ENCODE measurements at regions not wholly inside any gene's neighbourhood (a gene's known extent, or its start where the extent isn't known, plus 50 kb on each side); places are given as distances from the start of the nearest gene placed in this dataset.
"Not testable (repeated sequence)": the region's sequence is repeated elsewhere in the genome, so short reads cannot be mapped to it uniquely, and the experiment has no call there.

- ChIA-PET CTCF (no interaction called here), POLR2A (no interaction called here)
Measured at GRCh38 chrY:7792431-7792830, 880.9 kb upstream of the AMELY start.

DNA sequence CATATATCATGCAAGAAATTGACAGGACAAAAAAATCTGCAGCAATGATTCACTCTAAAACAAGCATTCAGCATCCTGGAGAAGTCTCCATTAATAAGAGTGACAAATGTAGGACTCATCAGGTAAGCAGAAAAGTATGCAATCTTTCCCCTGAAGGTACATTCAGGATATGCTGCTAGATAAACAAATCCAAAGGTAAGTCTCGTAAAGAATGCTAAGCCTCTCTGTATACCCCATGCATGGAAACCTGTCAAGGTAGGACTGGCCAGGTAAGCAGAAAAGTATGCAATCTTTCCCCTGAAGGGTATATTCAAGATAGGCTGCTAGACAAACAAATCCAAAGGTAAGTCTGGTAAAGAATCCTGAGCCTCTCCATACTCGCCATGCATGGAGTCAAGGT, 869.9 kb upstream of the AMELY start:
- Histone ChIP-seq H3K4me3 (ENCODE audit: low read depth, low read length) (no peak overlapping the region), H3K9me3 (ENCODE audit: control insufficient read depth, insufficient read depth, low read length) (no peaks in the 10 kb centered on the region), H3K27ac (ENCODE audit: low read depth, low read length) (no peak overlapping the region), H3K27me3 (ENCODE audit: control insufficient read depth, insufficient read depth, low read length) (no peaks in the 10 kb centered on the region)
- TF ChIP-seq, protein P1, sequence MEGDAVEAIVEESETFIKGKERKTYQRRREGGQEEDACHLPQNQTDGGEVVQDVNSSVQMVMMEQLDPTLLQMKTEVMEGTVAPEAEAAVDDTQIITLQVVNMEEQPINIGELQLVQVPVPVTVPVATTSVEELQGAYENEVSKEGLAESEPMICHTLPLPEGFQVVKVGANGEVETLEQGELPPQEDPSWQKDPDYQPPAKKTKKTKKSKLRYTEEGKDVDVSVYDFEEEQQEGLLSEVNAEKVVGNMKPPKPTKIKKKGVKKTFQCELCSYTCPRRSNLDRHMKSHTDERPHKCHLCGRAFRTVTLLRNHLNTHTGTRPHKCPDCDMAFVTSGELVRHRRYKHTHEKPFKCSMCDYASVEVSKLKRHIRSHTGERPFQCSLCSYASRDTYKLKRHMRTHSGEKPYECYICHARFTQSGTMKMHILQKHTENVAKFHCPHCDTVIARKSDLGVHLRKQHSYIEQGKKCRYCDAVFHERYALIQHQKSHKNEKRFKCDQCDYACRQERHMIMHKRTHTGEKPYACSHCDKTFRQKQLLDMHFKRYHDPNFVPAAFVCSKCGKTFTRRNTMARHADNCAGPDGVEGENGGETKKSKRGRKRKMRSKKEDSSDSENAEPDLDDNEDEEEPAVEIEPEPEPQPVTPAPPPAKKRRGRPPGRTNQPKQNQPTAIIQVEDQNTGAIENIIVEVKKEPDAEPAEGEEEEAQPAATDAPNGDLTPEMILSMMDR (IDR thresholded peaks at IDR 0.05; ENCODE audit: low read depth, low read length), result no peak
- ChIA-PET POLR2A (no interaction called here), CTCF (no interaction called here)
- DNase-seq (ENCODE audit: low read depth, low spot score), result no peak

More at GRCh38 chrY:7792431-7792830, 880.9 kb upstream of the AMELY start:
- TF ChIP-seq, protein P1 (IDR thresholded peaks at IDR 0.05; ENCODE audit: low read depth, low read length), result no peak
- H3K27me3 ChIP-seq (ENCODE audit: control insufficient read depth, insufficient read depth, low read length), result no peaks in the 10 kb centered on the region
- H3K9me3 ChIP-seq (ENCODE audit: control insufficient read depth, insufficient read depth, low read length), result no peaks in the 10 kb centered on the region
- no peak for DNase-seq (ENCODE audit: low read depth, low spot score)
- no peak overlapping the region for H3K27ac ChIP-seq (ENCODE audit: low read depth, low read length)
- H3K4me3 ChIP-seq (ENCODE audit: low read depth, low read length), result no peak overlapping the region

DNA sequence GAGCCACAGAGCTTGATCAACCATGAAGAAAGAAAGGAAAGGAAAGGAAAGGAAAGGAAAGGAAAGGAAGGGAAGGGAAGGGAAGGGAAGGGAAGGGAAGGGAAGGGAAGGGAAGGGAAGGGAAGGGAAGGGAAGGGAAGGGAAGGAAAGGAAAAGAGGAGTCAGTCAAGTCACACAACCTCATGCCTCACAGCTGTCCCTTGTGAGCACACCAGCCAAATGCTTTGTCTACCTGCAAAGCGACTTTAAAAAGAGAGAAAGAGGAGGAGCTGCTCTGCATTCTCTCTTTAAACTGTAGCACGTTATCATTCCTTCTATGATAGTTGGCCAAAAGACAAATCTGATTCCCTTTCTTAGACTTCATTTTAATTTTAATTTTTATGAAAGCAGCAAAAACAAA, 863.9 kb upstream of the AMELY start:
- POLR2A ChIA-PET; H3K9me3 ChIP-seq (ENCODE audit: control insufficient read depth, insufficient read depth, low read length); H3K27ac ChIP-seq (ENCODE audit: low read depth, low read length); CTCF ChIA-PET; H3K27me3 ChIP-seq (ENCODE audit: control insufficient read depth, insufficient read depth, low read length); H3K4me3 ChIP-seq (ENCODE audit: low read depth, low read length); DNase-seq (ENCODE audit: low read depth, low spot score): not testable (repeated sequence)

DNA sequence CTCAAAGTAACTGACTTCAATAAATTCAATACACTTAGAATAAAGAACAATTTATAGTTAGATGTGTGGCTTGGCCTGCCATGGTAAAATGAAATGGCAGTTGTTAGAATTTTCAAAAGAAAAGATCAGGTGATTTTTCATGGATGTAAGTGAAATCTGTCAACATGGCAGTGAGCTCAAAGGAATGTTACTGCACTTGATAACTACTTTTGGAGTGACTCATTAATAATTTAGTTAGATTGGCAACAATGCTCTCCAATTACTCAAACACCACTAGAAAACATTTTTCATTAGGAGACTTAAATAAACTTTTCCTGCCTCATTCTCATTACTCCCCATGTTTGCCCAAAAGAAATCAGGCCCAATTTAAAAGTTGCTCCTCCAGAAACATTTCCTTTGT, 860.2 kb upstream of the AMELY start:
- no peak overlapping the region for H3K4me3 ChIP-seq (ENCODE audit: low read depth, low read length)
- no peaks in the 10 kb centered on the region for H3K9me3 ChIP-seq (ENCODE audit: control insufficient read depth, insufficient read depth, low read length)
- no peak overlapping the region for H3K27ac ChIP-seq (ENCODE audit: low read depth, low read length)
- ChIA-PET POLR2A (no interaction called here), CTCF (no interaction called here)
- TF ChIP-seq, protein P1 (IDR thresholded peaks at IDR 0.05; ENCODE audit: low read depth, low read length), result no peak
- H3K27me3 ChIP-seq (ENCODE audit: control insufficient read depth, insufficient read depth, low read length), result no peaks in the 10 kb centered on the region
- no peak for DNase-seq (ENCODE audit: low read depth, low spot score)

GRCh38 chrY:7769790-7770375, 858.3 kb upstream of the AMELY start:
- POLR2A ChIA-PET, result no interaction called here
- H3K27ac ChIP-seq (ENCODE audit: low read depth, low read length), result no peak overlapping the region
- H3K9me3 ChIP-seq (ENCODE audit: control insufficient read depth, insufficient read depth, low read length), result no peaks in the 10 kb centered on the region
- no peak for DNase-seq (ENCODE audit: low read depth, low spot score)
- CTCF ChIA-PET, result no interaction called here
- H3K27me3 ChIP-seq (ENCODE audit: control insufficient read depth, insufficient read depth, low read length), result no peaks in the 10 kb centered on the region
- H3K4me3 ChIP-seq (ENCODE audit: low read depth, low read length), result no peak overlapping the region
- TF ChIP-seq, protein P1 (IDR thresholded peaks at IDR 0.05; ENCODE audit: low read depth, low read length), result no peak

DNA sequence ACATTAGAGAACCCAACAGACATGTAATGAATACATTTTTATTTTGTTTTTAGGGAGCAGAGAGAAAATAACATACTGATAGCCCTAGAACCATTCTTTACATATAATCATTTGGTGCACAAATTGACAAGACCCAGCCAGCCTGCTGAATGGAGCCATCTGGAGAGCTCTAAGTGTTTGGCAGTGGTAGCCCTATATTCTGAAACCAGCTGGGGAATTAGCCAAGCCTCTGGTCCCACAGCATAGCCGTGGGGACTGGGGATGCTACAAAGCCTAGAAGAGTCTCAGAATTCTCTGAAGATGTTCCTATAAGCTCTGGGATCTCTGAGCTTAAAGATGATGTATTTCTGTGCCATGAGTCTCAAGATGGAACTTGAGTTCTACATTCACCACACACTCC, 857.3 kb upstream of the AMELY start:
- TF ChIP-seq, protein P1 (IDR thresholded peaks at IDR 0.05; ENCODE audit: low read depth, low read length), result no peak
- ChIA-PET CTCF (no interaction called here), POLR2A (no interaction called here)
- no peaks in the 10 kb centered on the region for H3K9me3 ChIP-seq (ENCODE audit: control insufficient read depth, insufficient read depth, low read length)
- no peak for DNase-seq (ENCODE audit: low read depth, low spot score)
- no peaks in the 10 kb centered on the region for H3K27me3 ChIP-seq (ENCODE audit: control insufficient read depth, insufficient read depth, low read length)
- no peak overlapping the region for H3K4me3 ChIP-seq (ENCODE audit: low read depth, low read length)
- H3K27ac ChIP-seq (ENCODE audit: low read depth, low read length), result no peak overlapping the region

All from AG04450 (cell line).